ENCODE measurements at regions not wholly inside any gene's neighbourhood (a gene's known extent, or its start where the extent isn't known, plus 50 kb on each side); places are given as distances from the start of the nearest gene placed in this dataset.
"Not testable (repeated sequence)": the region's sequence is repeated elsewhere in the genome, so short reads cannot be mapped to it uniquely, and the experiment has no call there.

DNA sequence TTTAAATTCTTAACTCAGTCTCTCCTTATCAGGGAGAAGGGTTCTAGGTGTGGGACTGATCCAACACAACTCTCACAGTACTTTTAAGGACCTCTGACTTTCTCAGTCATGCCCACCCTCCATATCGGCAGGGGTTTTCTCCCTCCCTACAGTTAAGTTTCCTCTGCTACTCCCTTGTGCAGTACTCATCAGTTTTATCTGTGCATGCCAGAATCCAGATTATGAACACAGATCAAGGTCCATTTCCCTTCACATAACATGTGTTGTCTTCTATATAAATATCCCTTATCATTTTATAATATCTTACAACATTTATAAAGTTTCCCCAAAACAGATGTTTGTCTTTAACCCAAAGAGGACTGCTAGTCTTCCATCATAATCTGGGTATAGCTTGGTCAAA is 986.5 kb upstream of the ARRDC3 start:
- no peak for DNase-seq (ENCODE audit: low read depth, low spot score)
- in situ Hi-C loops (cut with HindIII; ENCODE audit: low pct_unique_long_range_greater_than_20kb, low sequenced_read_pairs): no loop called here

DNA sequence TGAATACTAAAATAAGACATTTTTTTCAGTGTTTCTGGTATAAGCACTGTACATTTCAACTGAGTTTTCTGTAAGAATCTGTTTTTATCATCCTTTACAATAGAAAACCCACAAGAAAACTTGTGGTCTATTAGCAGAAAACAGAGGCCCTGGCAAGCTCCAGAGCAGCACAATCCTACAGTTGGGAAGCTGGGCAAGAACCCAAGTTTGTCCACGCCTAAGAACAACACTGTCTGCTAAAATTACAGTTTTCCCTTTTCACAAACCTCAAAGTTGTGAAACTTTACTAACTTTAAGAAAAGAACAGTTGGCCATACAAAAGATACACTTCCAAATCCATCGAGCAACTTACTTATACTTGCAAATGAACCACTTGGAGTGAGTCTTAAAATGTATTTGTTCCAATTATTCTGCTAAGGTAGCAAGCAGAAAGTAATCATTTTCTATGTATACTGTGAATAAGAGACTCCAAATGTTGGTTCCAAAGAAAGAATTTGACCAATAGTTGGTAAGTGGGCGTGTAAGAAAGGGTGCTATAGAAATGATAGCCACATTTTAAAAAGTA is 982.0 kb upstream of the ARRDC3 start:
- no peak for DNase-seq (ENCODE audit: low read depth, low spot score)
- in situ Hi-C loops (cut with HindIII; ENCODE audit: low pct_unique_long_range_greater_than_20kb, low sequenced_read_pairs): no loop called here

- DNase-seq (ENCODE audit: low read depth, low spot score): no peak
- in situ Hi-C loops (cut with HindIII; ENCODE audit: low pct_unique_long_range_greater_than_20kb, low sequenced_read_pairs): no loop called here
These were observed 970.3 kb upstream of the ARRDC3 start for GRCh38 chr5:92353107-92354030.

DNA sequence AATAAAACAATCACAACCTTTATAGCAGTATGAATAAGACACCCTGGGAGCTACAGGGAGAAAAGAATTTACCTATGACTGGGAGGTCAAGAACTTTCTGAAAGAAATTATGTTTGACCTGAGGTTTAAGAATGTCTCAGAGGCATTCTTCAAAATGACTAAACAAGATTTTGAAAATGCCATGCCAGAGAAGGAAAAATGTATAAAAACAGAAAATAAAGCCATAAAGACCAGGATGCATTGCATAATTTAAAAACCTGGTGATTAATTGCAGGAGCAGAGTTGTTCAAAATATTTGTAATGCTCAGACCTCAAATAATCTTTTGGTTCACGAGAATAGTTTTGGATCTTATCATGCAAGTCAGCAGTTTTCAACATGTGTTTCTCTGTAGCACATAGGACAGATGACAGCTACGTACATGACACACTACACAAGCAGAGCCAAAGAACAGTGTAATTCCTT is 954.7 kb upstream of the ARRDC3 start:
- DNase-seq (ENCODE audit: low read depth, low spot score): no peak
- in situ Hi-C loops (cut with HindIII; ENCODE audit: low pct_unique_long_range_greater_than_20kb, low sequenced_read_pairs): no loop called here

DNA sequence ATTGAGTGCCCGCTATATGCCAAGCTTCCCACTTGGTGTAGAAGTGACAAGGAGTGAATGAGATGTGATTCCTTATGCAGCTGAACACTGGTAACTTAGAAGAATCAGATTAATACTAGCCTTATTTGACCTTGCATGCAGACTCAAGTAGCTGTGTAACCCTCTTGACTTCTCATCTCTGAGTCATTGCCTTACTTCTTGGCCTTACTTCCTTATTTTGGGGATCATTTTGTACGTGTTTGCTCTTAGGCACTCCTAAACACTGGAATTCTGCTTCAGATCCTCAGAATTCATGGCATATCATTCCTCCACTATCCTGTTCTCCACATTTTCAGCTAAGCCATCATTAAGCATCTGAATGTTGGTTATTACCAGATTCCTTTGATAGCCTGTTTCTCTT is 948.9 kb upstream of the ARRDC3 start:
- no peak for DNase-seq (ENCODE audit: low read depth, low spot score)
- in situ Hi-C loops (cut with HindIII; ENCODE audit: low pct_unique_long_range_greater_than_20kb, low sequenced_read_pairs): no loop called here

GRCh38 chr5:92330365-92330764 is 947.2 kb upstream of the ARRDC3 start:
- in situ Hi-C loops (cut with HindIII; ENCODE audit: low pct_unique_long_range_greater_than_20kb, low sequenced_read_pairs): no loop called here
- DNase-seq (ENCODE audit: low read depth, low spot score): no peak

GRCh38 chr5:92329759-92330158 is 946.6 kb upstream of the ARRDC3 start:
- in situ Hi-C loops (cut with HindIII; ENCODE audit: low pct_unique_long_range_greater_than_20kb, low sequenced_read_pairs): no loop called here
- no peak for DNase-seq (ENCODE audit: low read depth, low spot score)

DNA sequence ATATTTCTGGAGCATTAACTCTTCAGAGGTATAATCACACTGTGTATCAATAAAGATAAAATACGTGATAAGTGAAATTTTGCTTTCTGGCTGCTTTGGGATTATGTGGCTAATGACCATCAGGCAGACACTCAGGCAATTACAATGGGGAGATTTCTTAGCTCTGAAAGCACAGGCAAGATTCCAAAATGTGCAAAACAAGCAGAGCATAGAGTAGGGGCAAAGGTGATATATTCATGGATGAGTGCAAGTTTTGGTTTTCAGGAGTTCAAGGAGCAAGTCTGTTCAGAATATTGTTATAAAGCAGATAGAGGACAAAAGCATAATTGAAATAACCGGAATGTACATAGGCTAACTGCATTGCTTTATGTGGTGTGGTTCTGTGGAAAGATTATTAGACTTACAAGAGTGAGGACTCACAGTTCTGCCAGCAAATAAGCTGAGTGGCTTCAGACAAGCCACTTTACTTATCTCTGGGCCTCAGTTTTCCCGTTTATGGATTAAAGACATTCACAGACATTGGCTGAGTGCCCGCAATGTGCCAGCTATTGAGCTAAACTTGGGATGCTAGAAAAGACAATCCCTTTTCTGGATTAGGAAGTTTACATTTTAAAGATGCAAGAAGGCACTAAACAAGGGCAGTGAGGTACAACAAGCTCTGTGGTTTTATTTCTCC is 945.6 kb upstream of the ARRDC3 start:
- in situ Hi-C loops (cut with HindIII; ENCODE audit: low pct_unique_long_range_greater_than_20kb, low sequenced_read_pairs): no loop called here
- no peak for DNase-seq (ENCODE audit: low read depth, low spot score)

DNA sequence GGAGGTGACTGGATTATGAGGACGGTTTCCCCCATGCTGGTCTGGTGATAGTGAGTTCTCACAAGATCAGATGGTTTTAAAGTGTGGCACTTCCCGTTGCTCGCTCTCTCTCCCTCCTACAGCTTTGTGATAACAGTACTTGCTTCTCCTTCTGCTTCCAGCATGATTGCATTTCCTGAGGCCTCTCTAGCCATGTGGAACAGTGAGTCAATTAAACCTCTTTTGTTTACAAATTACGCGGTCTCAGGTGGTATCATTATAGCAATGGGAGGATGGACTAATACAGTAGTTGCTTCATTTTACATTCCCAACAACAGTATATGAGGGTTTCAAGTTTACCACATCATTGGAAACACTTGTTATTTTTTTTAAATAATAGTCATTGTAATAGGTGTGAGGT is 937.3 kb upstream of the ARRDC3 start:
- DNase-seq (ENCODE audit: low read depth, low spot score): no peak
- in situ Hi-C loops (cut with HindIII; ENCODE audit: low pct_unique_long_range_greater_than_20kb, low sequenced_read_pairs): no loop called here

- DNase-seq (ENCODE audit: low read depth, low spot score): no peak
- in situ Hi-C loops (cut with HindIII; ENCODE audit: low pct_unique_long_range_greater_than_20kb, low sequenced_read_pairs): no loop called here
These were observed 930.3 kb upstream of the ARRDC3 start for GRCh38 chr5:92313385-92313784.

- peak; percentile 58 for DNase-seq (ENCODE audit: low read depth, low spot score)
- in situ Hi-C loops (cut with HindIII; ENCODE audit: low pct_unique_long_range_greater_than_20kb, low sequenced_read_pairs): no loop called here
These were observed 926.3 kb upstream of the ARRDC3 start for GRCh38 chr5:92309336-92309991.

GRCh38 chr5:92308679-92309078 is 925.6 kb upstream of the ARRDC3 start:
- no peak for DNase-seq (ENCODE audit: low read depth, low spot score)
- in situ Hi-C loops (cut with HindIII; ENCODE audit: low pct_unique_long_range_greater_than_20kb, low sequenced_read_pairs): no loop called here

GRCh38 chr5:92302356-92302755 is 919.2 kb upstream of the ARRDC3 start:
- DNase-seq (ENCODE audit: low read depth, low spot score); in situ Hi-C loops (cut with HindIII; ENCODE audit: low pct_unique_long_range_greater_than_20kb, low sequenced_read_pairs): not testable (repeated sequence)

- in situ Hi-C loops (cut with HindIII; ENCODE audit: low pct_unique_long_range_greater_than_20kb, low sequenced_read_pairs): no loop called here
- no peak for DNase-seq (ENCODE audit: low read depth, low spot score)
These were observed 900.4 kb upstream of the ARRDC3 start for GRCh38 chr5:92283521-92283920.

- in situ Hi-C loops (cut with HindIII; ENCODE audit: low pct_unique_long_range_greater_than_20kb, low sequenced_read_pairs); DNase-seq (ENCODE audit: low read depth, low spot score): not testable (repeated sequence)
These were observed 888.6 kb upstream of the ARRDC3 start for GRCh38 chr5:92271750-92272149.

- in situ Hi-C loops (cut with HindIII; ENCODE audit: low pct_unique_long_range_greater_than_20kb, low sequenced_read_pairs): no loop called here
- DNase-seq (ENCODE audit: low read depth, low spot score): no peak
These were observed 885.2 kb upstream of the ARRDC3 start for GRCh38 chr5:92268343-92268742.

GRCh38 chr5:92267830-92268229 is 884.7 kb upstream of the ARRDC3 start:
- no peak for DNase-seq (ENCODE audit: low read depth, low spot score)
- in situ Hi-C loops (cut with HindIII; ENCODE audit: low pct_unique_long_range_greater_than_20kb, low sequenced_read_pairs): no loop called here

DNA sequence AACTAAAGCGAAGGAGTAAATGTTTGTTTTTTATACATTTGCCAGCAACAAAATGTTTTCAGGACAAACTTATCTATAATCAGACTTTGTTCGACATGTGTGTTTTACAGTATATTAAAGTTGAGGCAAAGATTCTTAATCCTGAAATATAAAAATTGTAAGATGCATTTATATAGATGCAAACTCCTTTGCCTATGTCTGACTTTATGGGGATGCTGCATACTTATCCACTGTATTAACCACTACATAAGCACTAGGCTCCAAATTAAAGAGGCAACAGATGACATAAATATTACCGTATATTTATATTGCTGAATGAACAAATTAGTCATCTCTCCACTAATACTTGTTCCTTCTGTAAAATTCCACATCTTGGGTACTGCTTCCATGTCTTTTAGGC is 882.7 kb upstream of the ARRDC3 start:
- in situ Hi-C loops (cut with HindIII; ENCODE audit: low pct_unique_long_range_greater_than_20kb, low sequenced_read_pairs): no loop called here
- DNase-seq (ENCODE audit: low read depth, low spot score): no peak
